ENCODE measurements at regions not wholly inside any gene's neighbourhood (a gene's known extent, or its start where the extent isn't known, plus 50 kb on each side); places are given as distances from the start of the nearest gene placed in this dataset.
A peak's percentile ranks its signal among the peaks of the same experiment; 100 is the strongest.
"Not testable (repeated sequence)": the region's sequence is repeated elsewhere in the genome, so short reads cannot be mapped to it uniquely, and the experiment has no call there.

GRCh38 chr2:113551637-113552318, 53.3 kb downstream of the FOXD4L1 start:
- not testable (repeated sequence) for DNase-seq

DNA sequence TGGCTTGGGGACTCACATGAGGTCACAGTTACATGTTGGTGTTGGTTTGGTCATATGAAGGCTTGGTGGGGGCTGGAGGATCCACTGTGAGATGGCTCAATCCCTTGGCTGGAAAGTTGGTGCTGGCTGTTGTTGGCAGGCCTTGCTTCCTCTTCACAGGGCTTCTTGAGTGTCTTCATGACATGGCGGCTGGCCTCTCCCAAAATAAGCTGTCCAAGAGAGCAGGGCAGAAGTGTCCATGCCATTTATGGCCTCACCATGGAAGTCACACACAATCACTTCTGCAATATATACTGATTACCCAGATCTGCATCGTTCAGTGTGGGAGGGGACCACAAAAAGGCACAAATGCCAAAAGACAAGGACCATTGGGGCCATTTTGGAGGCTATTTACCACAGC, 61.4 kb downstream of the FOXD4L1 start:
- DNase-seq = not testable (repeated sequence)

GRCh38 chr2:113562662-113563061, 64.2 kb downstream of the FOXD4L1 start:
- not testable (repeated sequence) for DNase-seq

- DNase-seq = peak; percentile 3
These were observed 60.2 kb upstream of the RABL2A start for GRCh38 chr2:113566674-113567480.

DNA sequence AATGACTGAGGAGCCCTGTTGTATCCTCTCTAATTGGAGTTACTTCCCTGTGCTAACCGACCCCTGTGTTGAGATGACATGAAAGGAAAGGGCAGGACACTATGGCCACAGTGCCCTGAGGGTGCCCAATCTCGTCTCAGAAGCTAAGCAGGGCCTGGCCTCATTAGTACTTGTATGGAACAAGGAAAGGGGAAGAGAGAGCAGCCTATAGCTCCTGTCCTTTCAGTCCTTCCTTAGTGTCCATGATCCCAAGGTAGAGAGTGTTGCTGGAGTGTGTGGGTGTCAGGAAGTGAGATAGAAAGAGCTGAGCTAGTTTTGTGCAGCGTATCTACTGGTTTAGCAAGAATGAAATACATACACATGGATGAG, 59.6 kb upstream of the RABL2A start:
- DNase-seq = not testable (repeated sequence)

DNA sequence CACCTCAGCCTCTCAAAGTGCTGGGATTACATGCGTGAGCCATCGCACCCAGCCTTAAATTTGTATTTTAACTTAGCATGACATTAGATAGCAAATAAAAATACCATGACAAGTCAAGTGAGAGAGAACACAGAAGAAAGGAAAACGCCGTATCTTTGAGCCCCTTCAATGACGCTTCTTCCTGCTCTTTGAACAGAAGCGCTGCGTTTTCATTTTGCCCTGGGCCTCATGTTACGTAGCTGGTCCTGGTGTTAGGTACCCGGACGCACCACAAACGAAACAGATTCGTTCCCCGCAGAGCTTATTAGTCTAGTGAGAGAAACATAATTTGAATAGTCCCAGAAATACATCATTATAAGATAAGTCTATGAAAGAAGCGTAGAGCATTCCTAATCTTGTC, 58.8 kb upstream of the RABL2A start:
- DNase-seq = not testable (repeated sequence)

DNA sequence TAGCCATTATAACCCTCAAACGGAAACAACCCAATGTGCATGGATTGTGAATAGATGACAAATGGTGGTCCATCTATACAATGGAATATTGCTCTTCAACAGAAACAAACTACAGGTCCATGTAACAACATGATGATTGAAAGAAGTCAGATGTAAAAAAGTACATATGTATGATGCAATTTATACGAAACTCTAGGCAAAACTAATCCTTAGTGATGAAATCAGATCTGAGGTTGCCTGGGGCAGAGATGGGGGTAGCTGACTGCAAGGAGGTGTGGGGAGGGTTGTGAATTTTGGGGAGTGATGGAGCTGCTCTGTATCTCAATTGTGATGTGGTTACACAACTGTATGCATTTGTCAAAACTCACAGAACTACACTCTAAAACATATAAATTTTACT, 57.0 kb upstream of the RABL2A start:
- DNase-seq = not testable (repeated sequence)

DNA sequence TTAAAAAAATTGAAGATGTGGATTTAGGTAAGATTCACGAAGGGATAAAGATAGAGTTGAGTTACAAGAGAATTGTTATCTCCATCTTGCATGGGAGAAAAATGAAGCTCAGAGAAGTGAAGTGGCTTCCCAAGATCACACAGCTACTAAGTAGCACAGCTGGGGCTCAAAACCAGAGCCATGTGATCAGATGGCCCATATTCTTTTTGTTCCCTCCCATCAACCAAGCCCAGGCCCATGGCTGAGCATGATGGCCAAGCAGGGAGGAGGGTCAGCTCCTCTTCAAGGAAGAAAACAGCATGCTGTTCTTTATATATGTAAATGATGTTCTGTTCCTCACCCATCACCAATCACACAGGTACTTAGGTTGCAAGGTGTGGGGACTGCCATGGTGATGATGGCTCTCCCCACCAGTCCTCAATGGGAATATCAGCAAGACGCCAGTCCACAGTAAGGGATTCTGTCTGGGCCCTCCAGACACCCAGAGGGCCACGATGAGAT, 56.5 kb upstream of the RABL2A start:
- DNase-seq = not testable (repeated sequence)

DNA sequence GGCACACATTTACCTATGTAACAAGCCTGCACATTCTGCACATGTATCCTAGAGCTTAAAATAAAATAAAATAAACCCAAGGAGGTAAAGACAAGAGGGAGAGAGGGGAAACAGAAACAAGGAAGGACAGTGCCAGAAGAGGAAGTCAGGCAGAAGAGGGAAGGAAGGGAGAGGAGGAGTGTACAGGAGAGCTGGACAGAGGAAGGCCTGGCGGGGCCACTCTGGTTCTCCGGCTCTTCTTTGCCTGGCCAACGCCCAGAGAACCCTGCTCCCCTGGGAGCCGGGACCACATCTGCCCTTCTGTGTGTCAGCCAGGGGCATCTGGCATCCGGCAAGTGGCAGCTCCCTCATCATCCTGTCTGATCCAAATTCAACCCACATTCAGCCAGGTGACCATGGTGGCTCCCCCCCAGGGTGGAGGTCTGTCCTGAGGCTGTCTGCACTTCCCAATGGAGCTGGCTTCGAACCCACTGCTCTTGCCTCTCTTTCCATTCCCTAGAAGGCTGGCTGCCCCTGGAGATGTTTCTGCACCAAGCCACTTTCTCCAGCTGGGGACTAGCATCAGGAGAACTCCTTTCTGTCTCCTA, 55.5 kb upstream of the RABL2A start:
- DNase-seq = not testable (repeated sequence)

- not testable (repeated sequence) for DNase-seq
These were observed 51.3 kb upstream of the RABL2A start for GRCh38 chr2:113575721-113576120.

DNA sequence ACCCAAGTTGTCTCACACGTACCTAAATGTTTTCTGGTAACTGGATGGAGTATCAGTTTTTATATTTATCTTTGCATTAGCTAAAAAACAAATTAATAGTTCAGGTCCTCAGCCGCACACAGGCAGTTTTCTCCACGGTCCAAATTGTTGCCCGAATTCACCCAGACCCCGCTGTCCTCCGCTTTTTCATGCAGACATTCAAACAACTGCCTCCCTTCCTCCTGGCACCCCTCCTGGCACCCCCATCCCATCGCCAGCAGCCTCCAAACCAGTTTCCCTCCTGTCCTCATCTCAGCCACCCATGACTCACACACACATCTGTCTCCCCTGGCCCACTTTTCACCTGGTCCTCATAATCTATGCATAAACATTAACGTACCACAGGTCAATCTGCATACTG, 50.7 kb upstream of the RABL2A start:
- DNase-seq = not testable (repeated sequence)
